PC-3 (cell line): ENCODE measurements at regions not wholly inside any gene's neighbourhood (a gene's known extent, or its start where the extent isn't known, plus 50 kb on each side); places are given as distances from the start of the nearest gene placed in this dataset.

Experiments used
- CTCF ChIP-seq: fragments of 300-600 bp; sonication (generic); conservative IDR thresholded peaks from 2 replicates; pipeline ENCODE4 v1.5.1; 2017; ENCODE audit warnings: antibody characterized with exemption, low read depth, mild to moderate bottlenecking, low read length
- EZH2 ChIP-seq: fragments of 300-600 bp; sonication (generic); IDR thresholded peaks from one replicate; pipeline ENCODE4 v1.6.1; 2017; ENCODE audit warnings: antibody characterized with exemption, mild to moderate bottlenecking, low read length; ENCODE audit not compliant: unreplicated experiment
- EZH2phosphoT487 ChIP-seq: fragments of 300-600 bp; sonication (generic); IDR thresholded peaks from 2 replicates; pipeline ENCODE4 v1.6.1; 2018; ENCODE audit warnings: mild to moderate bottlenecking, antibody characterized with exemption, low read length, borderline replicate concordance

GRCh38 chr10:8588135-8588534 is 533.6 kb downstream of the GATA3 start:
- TF ChIP-seq CTCF, result no peak
- TF ChIP-seq EZH2, result no peak
- no peak for TF ChIP-seq EZH2phosphoT487
